CD8-positive, alpha-beta memory T cell (primary cell): ENCODE measurements at regions not wholly inside any gene's neighbourhood (a gene's known extent, or its start where the extent isn't known, plus 50 kb on each side); places are given as distances from the start of the nearest gene placed in this dataset.

Experiments used
- CTCF ChIA-PET: fragments of 350-600 bp; sonication (Branson Sonifier 250); formaldehyde crosslinking; loops from one replicate; lab custom pipeline; 2021; ENCODE audit warnings: antibody characterized with exemption; lab: Charles Lee
- POLR2A ChIA-PET: fragments of 350-600 bp; sonication (Branson Sonifier 250); formaldehyde crosslinking; loops from one replicate; lab custom pipeline; 2021; ENCODE audit warnings: antibody characterized with exemption; lab: Charles Lee
- DNase-seq, 5 donors: peaks; one replicate each; pipeline versions ENCODE4 v3.0.0 to v3.0.0-alpha.2; 2020 to 2022; ENCODE audit warnings: mixed read lengths in 1 of 5
- H3K27ac ChIP-seq: one replicate; pipeline ENCODE4 v1.7.0; 2013; ENCODE audit warnings: low read depth, mild to moderate bottlenecking, low read length, moderate library complexity
- H3K27me3 ChIP-seq: 2 replicates; pipeline ENCODE4 v1.7.0; 2013; ENCODE audit warnings: low read length, mild to moderate bottlenecking; ENCODE audit not compliant: insufficient read depth, poor library complexity, severe bottlenecking
- H3K36me3 ChIP-seq: 2 replicates; pipeline ENCODE4 v1.7.0; 2013; ENCODE audit warnings: mild to moderate bottlenecking, low read length, moderate library complexity; ENCODE audit not compliant: insufficient read depth
- H3K4me1 ChIP-seq: 2 replicates; pipeline ENCODE4 v1.7.0; 2013; ENCODE audit warnings: mild to moderate bottlenecking, low read length, moderate library complexity; ENCODE audit not compliant: insufficient read depth
- H3K4me3 ChIP-seq: 2 replicates; pipeline ENCODE4 v1.7.0; 2013; ENCODE audit warnings: mild to moderate bottlenecking, low read length
- H3K9me3 ChIP-seq: 2 replicates; pipeline ENCODE4 v1.7.0; 2013; ENCODE audit warnings: mild to moderate bottlenecking, low read length
- H3K27ac Mint-ChIP-seq, 8 donors: one replicate each; pipeline ENCODE4 v1.8.0; 2020 to 2021; ENCODE audit warnings: mixed read lengths in 8 of 8, mild to moderate bottlenecking in 6 of 8, inconsistent platforms in 3 of 8, moderate library complexity in 3 of 8
- H3K27me3 Mint-ChIP-seq, 2 donors: one replicate each; pipeline ENCODE4 v1.8.0; 2020 to 2021; ENCODE audit warnings: mixed read lengths in 2 of 2, mild to moderate bottlenecking in 1 of 2, moderate library complexity in 1 of 2
- H3K36me3 Mint-ChIP-seq, 3 donors: one replicate each; pipeline ENCODE4 v1.8.0; 2020 to 2021; ENCODE audit warnings: mixed read lengths in 3 of 3, inconsistent platforms in 1 of 3, mild to moderate bottlenecking in 1 of 3
- H3K4me1 Mint-ChIP-seq, 3 donors: one replicate each; pipeline ENCODE4 v1.8.0; 2020 to 2021; ENCODE audit warnings: mixed read lengths in 3 of 3, inconsistent platforms in 1 of 3, mild to moderate bottlenecking in 1 of 3
- H3K4me3 Mint-ChIP-seq, 7 donors: one replicate each; pipeline ENCODE4 v1.8.0; 2020 to 2021; ENCODE audit warnings: mixed read lengths in 7 of 7, mild to moderate bottlenecking in 6 of 7, moderate library complexity in 4 of 7, inconsistent platforms in 2 of 7
- H3K9me3 Mint-ChIP-seq, 5 donors: one replicate each; pipeline ENCODE4 v1.8.0; 2020 to 2022; ENCODE audit warnings: mixed read lengths in 5 of 5, mild to moderate bottlenecking in 3 of 5, moderate library complexity in 2 of 5, inconsistent platforms in 1 of 5

GRCh38 chr10:61542596-61542995 lies 89.4 kb upstream of the TMEM26 start:
- Histone ChIP-seq H3K4me1 (no peaks in the 10 kb centered on the region), H3K27me3 (no peaks in the 10 kb centered on the region), H3K27ac (no peak overlapping the region), H3K4me3 (no peak overlapping the region), H3K36me3 (no peaks in the 10 kb centered on the region), H3K9me3 (no peaks in the 10 kb centered on the region)
- H3K36me3 Mint-ChIP-seq, result no peaks in the 10 kb centered on the region
- peaks cover 0 to 2% (median 0%) of the 10 kb centered on the region in 5 donors for H3K9me3 Mint-ChIP-seq
- no peak for DNase-seq
- no peaks in the 10 kb centered on the region for H3K4me1 Mint-ChIP-seq
- ChIA-PET POLR2A (no interaction called here), CTCF (no interaction called here)
- H3K27me3 Mint-ChIP-seq, result peaks cover 2 to 4% of the 10 kb centered on the region in 2 donors
- no peak overlapping the region for H3K27ac Mint-ChIP-seq
- H3K4me3 Mint-ChIP-seq, result no peak overlapping the region

GRCh38 chr10:61541960-61542359 lies 88.8 kb upstream of the TMEM26 start:
- Mint-ChIP-seq H3K9me3 (peaks cover 0 to 2% (median 0%) of the 10 kb centered on the region in 5 donors), H3K4me1 (no peaks in the 10 kb centered on the region), H3K4me3 (no peak overlapping the region), H3K27ac (no peak overlapping the region), H3K27me3 (peaks cover 2 to 4% of the 10 kb centered on the region in 2 donors), H3K36me3 (no peaks in the 10 kb centered on the region)
- H3K4me1 ChIP-seq, result no peaks in the 10 kb centered on the region
- ChIA-PET POLR2A (no interaction called here), CTCF (no interaction called here)
- no peak overlapping the region for H3K27ac ChIP-seq
- H3K9me3 ChIP-seq, result no peaks in the 10 kb centered on the region
- DNase-seq, result no peak
- no peaks in the 10 kb centered on the region for H3K27me3 ChIP-seq
- H3K4me3 ChIP-seq, result no peak overlapping the region
- no peaks in the 10 kb centered on the region for H3K36me3 ChIP-seq

GRCh38 chr10:61539876-61540275 lies 86.7 kb upstream of the TMEM26 start:
- no peaks in the 10 kb centered on the region for H3K4me1 Mint-ChIP-seq
- Histone ChIP-seq H3K36me3 (no peaks in the 10 kb centered on the region), H3K9me3 (no peaks in the 10 kb centered on the region), H3K4me1 (no peaks in the 10 kb centered on the region), H3K27ac (no peak overlapping the region), H3K4me3 (no peak overlapping the region), H3K27me3 (no peaks in the 10 kb centered on the region)
- CTCF ChIA-PET, result no interaction called here
- no peak overlapping the region for H3K4me3 Mint-ChIP-seq
- no peak overlapping the region for H3K27ac Mint-ChIP-seq
- no peaks in the 10 kb centered on the region for H3K36me3 Mint-ChIP-seq
- DNase-seq, result no peak
- peaks cover 2 to 4% of the 10 kb centered on the region in 2 donors for H3K27me3 Mint-ChIP-seq
- H3K9me3 Mint-ChIP-seq, result peaks cover 0 to 8% (median 1%) of the 10 kb centered on the region in 5 donors
- POLR2A ChIA-PET, result no interaction called here

GRCh38 chr10:61529208-61529607 lies 76.0 kb upstream of the TMEM26 start:
- DNase-seq, result no peak
- Histone ChIP-seq H3K27me3 (no peaks in the 10 kb centered on the region), H3K36me3 (no peaks in the 10 kb centered on the region), H3K9me3 (no peaks in the 10 kb centered on the region), H3K4me1 (no peaks in the 10 kb centered on the region), H3K27ac (no peak overlapping the region), H3K4me3 (no peak overlapping the region)
- H3K27ac Mint-ChIP-seq, result no peak overlapping the region
- H3K27me3 Mint-ChIP-seq, result peaks cover 0 to 3% of the 10 kb centered on the region in 2 donors
- no peak overlapping the region for H3K4me3 Mint-ChIP-seq
- no peaks in the 10 kb centered on the region for H3K4me1 Mint-ChIP-seq
- CTCF ChIA-PET, result no interaction called here
- peaks cover 0 to 5% (median 2%) of the 10 kb centered on the region in 5 donors for H3K9me3 Mint-ChIP-seq
- no peaks in the 10 kb centered on the region for H3K36me3 Mint-ChIP-seq
- POLR2A ChIA-PET, result no interaction called here

GRCh38 chr10:61503051-61503450 lies 49.9 kb upstream of the TMEM26 start:
- DNase-seq, result no peak
- Mint-ChIP-seq H3K9me3 (peaks cover 0 to 2% (median 0%) of the 10 kb centered on the region in 5 donors), H3K4me1 (no peaks in the 10 kb centered on the region), H3K36me3 (no peaks in the 10 kb centered on the region), H3K27ac (no peak overlapping the region), H3K27me3 (peaks cover 0 to 3% of the 10 kb centered on the region in 2 donors), H3K4me3 (no peak overlapping the region)
- H3K27ac ChIP-seq, result no peak overlapping the region
- ChIA-PET POLR2A (no interaction called here), CTCF (no interaction called here)
- H3K4me1 ChIP-seq, result no peaks in the 10 kb centered on the region
- no peaks in the 10 kb centered on the region for H3K36me3 ChIP-seq
- no peaks in the 10 kb centered on the region for H3K27me3 ChIP-seq
- H3K4me3 ChIP-seq, result no peak overlapping the region
- no peaks in the 10 kb centered on the region for H3K9me3 ChIP-seq
